Loucy (cell line): ENCODE measurements at regions not wholly inside any gene's neighbourhood (a gene's known extent, or its start where the extent isn't known, plus 50 kb on each side); places are given as distances from the start of the nearest gene placed in this dataset.

Experiments used
- H2AFZ ChIP-seq: fragments of 200-600 bp; sonication (generic); 2 replicates; pipeline ENCODE4 v1.6.0; 2016; ENCODE audit warnings: antibody characterized with exemption, mild to moderate bottlenecking, low read length, moderate library complexity
- H3F3A ChIP-seq: fragments of 200-600 bp; 2 replicates; pipeline ENCODE4 v1.6.0; 2016; ENCODE audit warnings: antibody characterized with exemption, low read depth, mild to moderate bottlenecking
- H3K27me3 ChIP-seq: fragments of 200-600 bp; sonication (generic); 2 replicates; pipeline ENCODE4 v1.6.1; 2014; ENCODE audit warnings: low read length, mild to moderate bottlenecking; ENCODE audit not compliant: insufficient read depth, poor library complexity, severe bottlenecking
- H3K36me3 ChIP-seq: fragments of 200-600 bp; sonication (generic); 2 replicates; pipeline ENCODE4 v1.6.1; 2016; ENCODE audit warnings: low read length; ENCODE audit not compliant: insufficient read depth
- H3K4me1 ChIP-seq: fragments of 200-600 bp; sonication (generic); 2 replicates; pipeline ENCODE4 v1.5.1; 2014; ENCODE audit warnings: low read length, mild to moderate bottlenecking; ENCODE audit not compliant: insufficient read depth, poor library complexity, severe bottlenecking
- H3K4me2 ChIP-seq: fragments of 200-600 bp; sonication (generic); 2 replicates; pipeline ENCODE4 v1.6.0; 2014; ENCODE audit warnings: antibody characterized with exemption, low read length, low read depth, mild to moderate bottlenecking; ENCODE audit not compliant: poor library complexity, severe bottlenecking
- H3K4me3 ChIP-seq: fragments of 200-600 bp; sonication (generic); 2 replicates; pipeline ENCODE4 v1.5.1; 2014; ENCODE audit warnings: low read length, mild to moderate bottlenecking, mixed read lengths; ENCODE audit not compliant: poor library complexity, severe bottlenecking
- H3K79me2 ChIP-seq: fragments of 200-600 bp; sonication (generic); 2 replicates; pipeline ENCODE4 v1.6.1; 2014; ENCODE audit warnings: low read length; ENCODE audit not compliant: insufficient read depth
- H3K9ac ChIP-seq: fragments of 200-600 bp; sonication (generic); 2 replicates; pipeline ENCODE4 v1.6.0; 2014; ENCODE audit warnings: mild to moderate bottlenecking, low read depth, low read length, moderate library complexity; ENCODE audit not compliant: poor library complexity, severe bottlenecking
- H3K9me2 ChIP-seq: fragments of 200-600 bp; sonication (generic); replicated peaks from 2 replicates; pipeline ENCODE4 v1.6.1; 2016; ENCODE audit warnings: low read depth, low read length, mixed read lengths
- H3K9me3 ChIP-seq: fragments of 200-600 bp; sonication (generic); 2 replicates; pipeline ENCODE4 v1.6.1; 2014; ENCODE audit warnings: mild to moderate bottlenecking, antibody characterized with exemption, low read length, low read depth; ENCODE audit not compliant: insufficient read depth
- H4K20me1 ChIP-seq: fragments of 200-600 bp; sonication (generic); 2 replicates; pipeline ENCODE4 v1.6.0; 2014; ENCODE audit warnings: antibody characterized with exemption, low read length, mild to moderate bottlenecking; ENCODE audit not compliant: insufficient read depth, poor library complexity, severe bottlenecking
- CTCF ChIP-seq: fragments of 200-600 bp; sonication (generic); conservative IDR thresholded peaks from 2 replicates; pipeline ENCODE4 v1.5.1; 2014; ENCODE audit warnings: mild to moderate bottlenecking, antibody characterized with exemption, low read length
- EZH2phosphoT487 ChIP-seq: fragments of 200-600 bp; IDR thresholded peaks from 2 replicates; pipeline ENCODE4 v1.6.1; 2018; ENCODE audit warnings: antibody characterized with exemption, mild to moderate bottlenecking, moderate library complexity, borderline replicate concordance

- Histone ChIP-seq H3K9ac (no peak overlapping the region), H3K79me2 (no peaks in the 10 kb centered on the region), H3K4me2 (no peak overlapping the region), H3K4me3 (no peak overlapping the region), H3K36me3 (no peaks in the 10 kb centered on the region), H4K20me1 (no peaks in the 10 kb centered on the region), H3K4me1 (peaks cover 3% of the 10 kb centered on the region), H3K9me3 (no peaks in the 10 kb centered on the region), H3K9me2 (no peaks in the 10 kb centered on the region), H2AFZ (no peak overlapping the region), H3K27me3 (no peaks in the 10 kb centered on the region), H3F3A (no peaks in the 10 kb centered on the region)
- TF ChIP-seq CTCF: no peak
- TF ChIP-seq EZH2phosphoT487: no peak
These were observed 110.3 kb upstream of the ABCC4 start for GRCh38 chr13:95411428-95412040.

GRCh38 chr13:95418946-95419345, 117.7 kb upstream of the ABCC4 start:
- Histone ChIP-seq H3K9me2 (no peaks in the 10 kb centered on the region), H2AFZ (no peak overlapping the region), H3K79me2 (no peaks in the 10 kb centered on the region), H3F3A (no peaks in the 10 kb centered on the region), H3K9me3 (no peaks in the 10 kb centered on the region), H3K27me3 (no peaks in the 10 kb centered on the region), H3K4me1 (no peaks in the 10 kb centered on the region), H3K36me3 (no peaks in the 10 kb centered on the region), H3K4me2 (no peak overlapping the region), H3K9ac (no peak overlapping the region), H4K20me1 (no peaks in the 10 kb centered on the region), H3K4me3 (no peak overlapping the region)
- TF ChIP-seq CTCF (no peak), EZH2phosphoT487 (no peak)

GRCh38 chr13:95420501-95420900, 119.2 kb upstream of the ABCC4 start:
- TF ChIP-seq EZH2phosphoT487 (no peak), CTCF (no peak)
- Histone ChIP-seq H3K9me2 (no peaks in the 10 kb centered on the region), H3K4me3 (no peak overlapping the region), H3K9me3 (no peaks in the 10 kb centered on the region), H4K20me1 (no peaks in the 10 kb centered on the region), H3F3A (no peaks in the 10 kb centered on the region), H3K4me2 (no peak overlapping the region), H3K9ac (no peak overlapping the region), H3K27me3 (no peaks in the 10 kb centered on the region), H3K79me2 (no peaks in the 10 kb centered on the region), H3K4me1 (no peaks in the 10 kb centered on the region), H3K36me3 (no peaks in the 10 kb centered on the region), H2AFZ (no peak overlapping the region)
